Vagina (tissue), 2 donors: ENCODE measurements at regions not wholly inside any gene's neighbourhood (a gene's known extent, or its start where the extent isn't known, plus 50 kb on each side); places are given as distances from the start of the nearest gene placed in this dataset.

Source experiments
- DNase-seq, 2 donors: peaks; one replicate each; pipeline ENCODE4 v3.0.0-alpha.2; 2017; ENCODE audit errors: extremely low spot score in 2 of 2
- H3K27ac ChIP-seq: fragments of 200-600 bp; sonication (generic); one replicate; pipeline ENCODE4 v1.5.1; 2019
- H3K27me3 ChIP-seq: fragments of 200-600 bp; sonication (generic); one replicate; pipeline ENCODE4 v1.5.1; 2019
- H3K36me3 ChIP-seq, 2 donors: fragments of 200-600 bp; sonication (generic); one replicate each; pipeline ENCODE4 v1.5.1; 2017 to 2019
- H3K4me1 ChIP-seq: fragments of 200-600 bp; sonication (generic); one replicate; pipeline ENCODE4 v1.5.1; 2019
- H3K4me3 ChIP-seq, 2 donors: fragments of 200-600 bp; sonication (generic); 1 replicate in 1 of 2; 2 replicates in 1 of 2; pipeline ENCODE4 v1.5.1; 2016 to 2019
- H3K9me3 ChIP-seq: fragments of 200-600 bp; sonication (generic); one replicate; pipeline ENCODE4 v1.5.1; 2019
- POLR2A ChIP-seq, 2 donors: fragments of 450-650 bp; IDR thresholded peaks; one replicate each; pipeline ENCODE4 v1.6.1; 2017; ENCODE audit warnings: antibody characterized with exemption in 2 of 2, mild to moderate bottlenecking in 2 of 2, moderate library complexity in 2 of 2
- POLR2AphosphoS5 ChIP-seq, 2 donors: sonication (generic); formaldehyde crosslinking; IDR thresholded peaks; one replicate each; pipeline ENCODE4 v1.9.0; 2017; ENCODE audit warnings: antibody characterized with exemption in 2 of 2, mild to moderate bottlenecking in 2 of 2, low read depth in 1 of 2; ENCODE audit not compliant: insufficient read depth in 1 of 2
- intact Hi-C: fragments of 100-400 bp; cut with DNase I; formaldehyde crosslinking; loops from one replicate; pipeline ENCODE4 v1.15.1; 2023
- TF ChIP-seq, protein P1 (sequence below), 3 experiments: fragments of 450-650 bp in 2 of 3; fragments of 200-600 bp in 1 of 3; sonication (generic) in 1 of 3; IDR thresholded peaks; one replicate each; pipeline ENCODE4 v1.5.1; 2017 to 2019; ENCODE audit warnings: antibody characterized with exemption in 3 of 3, mild to moderate bottlenecking in 2 of 3, moderate library complexity in 2 of 3

DNA sequence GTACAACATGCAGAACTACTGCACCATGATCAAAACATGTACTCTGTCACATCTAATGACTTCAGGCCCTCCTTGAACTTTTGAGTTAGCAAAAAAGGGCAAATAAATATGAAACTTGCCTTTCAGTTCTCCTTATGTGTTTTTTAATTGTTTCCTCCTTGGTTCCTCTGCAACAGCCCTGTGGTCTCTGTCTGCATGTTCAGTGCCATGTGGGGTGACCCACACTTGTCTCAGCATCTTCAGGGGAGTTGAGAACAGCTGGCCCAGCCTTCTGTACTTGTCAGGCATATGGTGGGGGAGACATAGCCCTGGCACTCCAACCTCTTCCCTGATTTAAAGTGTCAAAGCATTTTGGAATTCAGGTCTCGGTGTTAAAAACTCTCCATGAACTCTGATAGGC, 188.0 kb upstream of the PGRMC2 start:
- TF ChIP-seq, protein P1, sequence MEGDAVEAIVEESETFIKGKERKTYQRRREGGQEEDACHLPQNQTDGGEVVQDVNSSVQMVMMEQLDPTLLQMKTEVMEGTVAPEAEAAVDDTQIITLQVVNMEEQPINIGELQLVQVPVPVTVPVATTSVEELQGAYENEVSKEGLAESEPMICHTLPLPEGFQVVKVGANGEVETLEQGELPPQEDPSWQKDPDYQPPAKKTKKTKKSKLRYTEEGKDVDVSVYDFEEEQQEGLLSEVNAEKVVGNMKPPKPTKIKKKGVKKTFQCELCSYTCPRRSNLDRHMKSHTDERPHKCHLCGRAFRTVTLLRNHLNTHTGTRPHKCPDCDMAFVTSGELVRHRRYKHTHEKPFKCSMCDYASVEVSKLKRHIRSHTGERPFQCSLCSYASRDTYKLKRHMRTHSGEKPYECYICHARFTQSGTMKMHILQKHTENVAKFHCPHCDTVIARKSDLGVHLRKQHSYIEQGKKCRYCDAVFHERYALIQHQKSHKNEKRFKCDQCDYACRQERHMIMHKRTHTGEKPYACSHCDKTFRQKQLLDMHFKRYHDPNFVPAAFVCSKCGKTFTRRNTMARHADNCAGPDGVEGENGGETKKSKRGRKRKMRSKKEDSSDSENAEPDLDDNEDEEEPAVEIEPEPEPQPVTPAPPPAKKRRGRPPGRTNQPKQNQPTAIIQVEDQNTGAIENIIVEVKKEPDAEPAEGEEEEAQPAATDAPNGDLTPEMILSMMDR (IDR thresholded peaks at IDR 0.05): no peak
- TF ChIP-seq POLR2AphosphoS5 (IDR thresholded peaks at IDR 0.05; ENCODE audit: insufficient read depth in 1 of 2, low read depth in 1 of 2): no peak
- no peak for TF ChIP-seq POLR2A (IDR thresholded peaks at IDR 0.05)
- DNase-seq: no peak
- H3K36me3 ChIP-seq: no peaks in the 10 kb centered on the region
- no peak overlapping the region for H3K4me3 ChIP-seq
- no peaks in the 10 kb centered on the region for H3K9me3 ChIP-seq
- no peak overlapping the region for H3K27ac ChIP-seq
- H3K4me1 ChIP-seq: peaks cover 8% of the 10 kb centered on the region
- no peaks in the 10 kb centered on the region for H3K27me3 ChIP-seq
- intact Hi-C loops: no loop called here

DNA sequence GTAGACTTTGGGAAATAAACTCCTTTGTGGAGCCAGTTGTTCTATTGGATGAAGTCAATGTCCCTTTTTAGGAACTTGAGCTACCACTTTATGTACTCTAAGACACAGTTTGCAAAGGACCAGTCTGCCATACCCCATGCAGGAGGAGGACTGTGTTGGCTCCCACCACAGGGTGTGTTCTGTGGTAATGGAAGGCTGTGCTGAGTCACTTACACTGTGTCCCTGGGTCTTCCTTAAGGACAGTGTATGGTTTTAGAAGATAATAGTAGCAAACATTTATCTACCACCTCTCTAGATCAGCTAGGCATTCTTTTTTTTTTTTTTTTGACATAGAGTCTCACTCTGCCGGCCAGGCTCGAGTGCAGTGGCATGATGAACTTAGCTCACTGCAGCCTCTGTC, 184.0 kb upstream of the PGRMC2 start:
- Histone ChIP-seq H3K4me3 (no peak overlapping the region), H3K36me3 (no peaks in the 10 kb centered on the region), H3K27ac (no peak overlapping the region), H3K4me1 (peaks cover 30% of the 10 kb centered on the region), H3K27me3 (no peaks in the 10 kb centered on the region), H3K9me3 (no peaks in the 10 kb centered on the region)
- intact Hi-C loops: no loop called here
- no peak for TF ChIP-seq POLR2AphosphoS5 (IDR thresholded peaks at IDR 0.05; ENCODE audit: insufficient read depth in 1 of 2, low read depth in 1 of 2)
- TF ChIP-seq POLR2A (IDR thresholded peaks at IDR 0.05): no peak
- TF ChIP-seq, protein P1 (IDR thresholded peaks at IDR 0.05): no peak
- no peak for DNase-seq

DNA sequence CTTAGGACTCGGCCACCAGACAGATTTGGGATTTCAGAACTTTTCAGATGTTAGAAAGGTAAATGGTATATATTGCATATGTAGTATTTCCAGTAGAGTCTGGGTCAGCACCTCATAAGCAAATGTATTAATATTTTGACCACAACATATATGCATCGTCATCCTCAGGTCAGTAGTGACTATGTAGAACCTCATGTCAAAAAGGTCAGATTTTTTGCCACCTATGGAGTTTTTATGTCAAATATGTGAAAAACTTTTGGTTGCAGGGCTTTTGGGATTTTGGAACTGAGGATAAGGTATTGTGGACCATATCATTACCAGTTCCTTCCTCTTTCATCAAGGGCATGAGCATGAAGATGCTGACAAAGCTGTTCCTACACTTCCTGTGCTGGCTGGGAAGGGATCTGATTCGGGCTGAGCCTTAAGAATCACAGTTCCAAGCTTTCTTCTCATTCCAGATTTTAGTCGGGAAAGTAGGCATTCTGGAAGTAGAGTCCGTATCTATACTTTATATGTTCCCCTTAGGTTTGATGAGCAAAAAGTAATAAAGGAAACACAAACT, 183.0 kb upstream of the PGRMC2 start:
- Histone ChIP-seq H3K9me3 (no peaks in the 10 kb centered on the region), H3K4me1 (peaks cover 30% of the 10 kb centered on the region), H3K4me3 (no peak overlapping the region), H3K27ac (no peak overlapping the region), H3K36me3 (no peaks in the 10 kb centered on the region), H3K27me3 (no peaks in the 10 kb centered on the region)
- intact Hi-C loops: no loop called here
- TF ChIP-seq, protein P1 (IDR thresholded peaks at IDR 0.05): no peak
- TF ChIP-seq POLR2AphosphoS5 (IDR thresholded peaks at IDR 0.05; ENCODE audit: insufficient read depth in 1 of 2, low read depth in 1 of 2) (no peak), POLR2A (IDR thresholded peaks at IDR 0.05) (no peak)
- no peak for DNase-seq

DNA sequence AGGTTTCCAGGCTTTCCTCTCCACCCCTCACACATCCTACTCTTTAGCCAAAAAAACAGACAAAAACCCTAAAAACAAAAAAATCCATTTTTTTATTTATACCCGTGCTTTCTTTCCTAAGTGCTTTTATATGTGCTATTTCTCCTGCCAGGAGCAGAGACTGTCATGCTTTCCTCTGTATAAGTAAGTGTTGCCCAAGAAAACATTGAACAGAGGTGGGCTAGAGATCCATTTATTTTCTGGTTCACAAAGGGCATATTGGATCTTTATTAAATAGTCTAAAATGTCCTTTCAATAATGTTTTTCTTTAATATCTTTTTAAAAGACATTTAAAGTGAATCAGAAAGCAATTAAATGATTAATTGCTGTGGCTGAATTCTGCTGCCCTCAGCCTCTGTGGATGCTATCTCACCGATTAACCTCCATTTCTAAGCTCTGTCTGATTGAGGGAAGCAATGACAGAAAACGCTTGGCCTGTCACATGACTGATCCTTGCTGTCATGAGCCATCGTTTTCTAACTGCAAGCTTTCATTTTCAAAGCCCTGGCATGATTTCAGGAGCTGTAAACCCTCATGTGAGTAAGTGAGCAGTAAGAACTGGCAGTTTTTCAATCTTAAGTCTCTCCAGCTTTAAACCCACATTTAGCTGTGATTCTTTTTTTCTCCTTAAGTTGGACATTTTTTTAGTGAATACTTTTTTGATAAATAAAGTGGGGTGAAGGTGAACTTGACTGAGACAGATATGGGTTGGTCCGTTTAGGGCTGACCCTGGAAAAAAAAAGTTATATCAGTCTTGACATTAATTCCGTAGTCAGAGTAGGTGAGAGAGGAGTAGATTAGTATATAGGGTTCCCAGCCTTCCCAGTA, 180.7 kb upstream of the PGRMC2 start:
- Histone ChIP-seq H3K36me3 (no peaks in the 10 kb centered on the region), H3K4me1 (peaks cover 30% of the 10 kb centered on the region), H3K9me3 (no peaks in the 10 kb centered on the region), H3K27ac (peak overlapping the region; percentile 77), H3K4me3 (peak overlapping the region in 1 of 2 donors; percentile 13), H3K27me3 (no peaks in the 10 kb centered on the region)
- intact Hi-C loops: loop anchor here (10.0 kb wide), 1 partner anchor 106 kb away; no protein-coding TSS in a partner anchor
- TF ChIP-seq, protein P1 (IDR thresholded peaks at IDR 0.05): peak in 1 of 3 experiments; percentile 10
- TF ChIP-seq POLR2AphosphoS5 (IDR thresholded peaks at IDR 0.05; ENCODE audit: insufficient read depth in 1 of 2, low read depth in 1 of 2) (peak in 1 of 2 donors; percentile 96), POLR2A (IDR thresholded peaks at IDR 0.05) (no peak)
- DNase-seq: no peak

DNA sequence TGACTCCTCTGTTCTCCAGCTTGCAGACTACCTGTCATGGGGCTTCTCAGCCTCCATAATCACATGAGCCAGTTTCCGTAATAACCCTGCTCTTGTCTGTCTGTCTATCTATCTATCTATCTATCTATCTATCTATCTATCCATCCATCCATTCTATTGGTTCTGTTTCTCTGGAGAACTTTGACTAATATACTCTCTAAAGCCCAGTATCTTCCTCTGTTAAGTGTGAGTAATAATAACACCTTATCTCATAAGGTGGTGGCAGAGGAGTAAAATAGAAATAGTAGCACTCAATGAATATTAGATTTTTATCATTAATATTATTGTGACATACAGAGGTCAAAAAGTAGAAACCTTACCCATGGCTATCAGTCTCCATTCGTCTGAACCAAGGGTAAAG, 177.9 kb upstream of the PGRMC2 start:
- Histone ChIP-seq H3K27ac (no peak overlapping the region), H3K4me3 (no peak overlapping the region), H3K27me3 (no peaks in the 10 kb centered on the region), H3K4me1 (peaks cover 32% of the 10 kb centered on the region), H3K36me3 (no peaks in the 10 kb centered on the region), H3K9me3 (no peaks in the 10 kb centered on the region)
- DNase-seq: no peak
- TF ChIP-seq, protein P1 (IDR thresholded peaks at IDR 0.05): no peak
- no peak for TF ChIP-seq POLR2AphosphoS5 (IDR thresholded peaks at IDR 0.05; ENCODE audit: insufficient read depth in 1 of 2, low read depth in 1 of 2)
- TF ChIP-seq POLR2A (IDR thresholded peaks at IDR 0.05): no peak
- intact Hi-C loops: loop anchor here (10.0 kb wide), 1 partner anchor 109 kb away; no protein-coding TSS in a partner anchor
